GM12873 (cell line): ENCODE measurements at regions not wholly inside any gene's neighbourhood (a gene's known extent, or its start where the extent isn't known, plus 50 kb on each side); places are given as distances from the start of the nearest gene placed in this dataset.

Experiments
- CTCF ChIP-seq: IDR thresholded peaks from 2 replicates; pipeline ENCODE4 v1.5.1; 2012; ENCODE audit warnings: low read depth, mild to moderate bottlenecking, moderate library complexity, low read length, control low read depth; ENCODE audit not compliant: insufficient read depth; ENCODE audit errors: missing control alignments

- TF ChIP-seq CTCF = no peak
Measured at GRCh38 chr4:43380093-43380492, 487.6 kb downstream of the GRXCR1 start.

- no peak for TF ChIP-seq CTCF
Measured at GRCh38 chr4:43391069-43391468, 498.6 kb downstream of the GRXCR1 start.

- no peak for TF ChIP-seq CTCF
Measured at GRCh38 chr4:43394976-43395375, 502.5 kb downstream of the GRXCR1 start.

- no peak for TF ChIP-seq CTCF
Measured at GRCh38 chr4:43399726-43400125, 507.2 kb downstream of the GRXCR1 start.

- no peak for TF ChIP-seq CTCF
Measured at GRCh38 chr4:43402393-43402792, 509.9 kb downstream of the GRXCR1 start.

- TF ChIP-seq CTCF = no peak
Measured at GRCh38 chr4:43410636-43411035, 518.1 kb downstream of the GRXCR1 start.

GRCh38 chr4:43411226-43411625 is 518.7 kb downstream of the GRXCR1 start:
- no peak for TF ChIP-seq CTCF
